ENCODE measurements at regions not wholly inside any gene's neighbourhood (a gene's known extent, or its start where the extent isn't known, plus 50 kb on each side); places are given as distances from the start of the nearest gene placed in this dataset.

DNA sequence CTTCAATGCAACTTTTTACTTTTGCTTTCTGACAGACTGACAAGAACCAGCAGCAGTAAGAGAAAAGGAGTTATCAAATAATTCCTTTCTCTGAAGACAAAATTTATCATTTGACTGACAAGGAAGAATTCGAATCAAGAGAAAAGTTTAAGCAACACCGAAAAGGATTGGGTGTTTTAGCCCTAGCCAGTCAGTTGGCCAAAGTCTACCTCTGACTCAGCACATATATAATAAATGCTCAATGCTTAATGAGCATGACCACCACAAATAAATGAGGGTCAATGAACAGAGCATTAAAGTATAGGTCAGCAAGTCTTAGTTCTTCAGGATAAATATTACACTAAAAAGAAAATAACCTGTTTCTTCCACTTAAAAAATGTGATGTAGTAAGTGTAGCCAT is 1603.5 kb upstream of the C9orf72 start:
- Histone ChIP-seq H3K36me3 (ENCODE audit: control insufficient read depth in 2 of 2, insufficient read depth in 2 of 2, low read length in 1 of 2) (no peaks in the 10 kb centered on the region), H3K9ac (ENCODE audit: control insufficient read depth, insufficient read depth, low read length) (no peak overlapping the region), H3K9me3 (replicated peaks; ENCODE audit: control insufficient read depth, insufficient read depth, low read length) (no peaks in the 10 kb centered on the region), H3K4me2 (ENCODE audit: control insufficient read depth, insufficient read depth) (no peak overlapping the region), H3K4me3 (no peak overlapping the region), H3K27ac (ENCODE audit: control insufficient read depth, insufficient read depth) (no peak overlapping the region), H3K79me2 (ENCODE audit: control insufficient read depth, insufficient read depth, low read length) (no peaks in the 10 kb centered on the region), H4K20me1 (ENCODE audit: control insufficient read depth, insufficient read depth) (no peaks in the 10 kb centered on the region), H3K27me3 (replicated peaks in 1 of 2; ENCODE audit: control insufficient read depth in 2 of 2, insufficient read depth in 2 of 2, low read length in 1 of 2) (no peaks in the 10 kb centered on the region), H2AFZ (ENCODE audit: control insufficient read depth, low read depth, low read length) (no peak overlapping the region), H3K4me1 (ENCODE audit: control insufficient read depth, insufficient read depth, low read length) (no peaks in the 10 kb centered on the region)
- SMC1A ChIA-PET (ENCODE audit: uncharacterized antibody, unreplicated experiment) = no interaction called here
- 17% methylated on average over 2 of the region's 2 CpGs for WGBS (ENCODE audit: insufficient coverage, insufficient replicate concordance, low lambda C conversion rate, missing lambda C conversion rate)
- no TSS peak for BruUV-seq (replicated peaks)
- in situ Hi-C loops (cut with MboI) = no loop called here
- CTCF ChIA-PET = no interaction called here
- ATAC-seq (no peak), DNase-seq (ENCODE audit: low read depth, low spot score) (no peak), FAIRE-seq (no peak)
- RAD21 ChIA-PET (ENCODE audit: unreplicated experiment) = no interaction called here
- POLR2A ChIA-PET = no interaction called here
- TF ChIP-seq HDAC2 (IDR thresholded peaks at IDR 0.05) (no peak), SREBF1 (IDR thresholded peaks at IDR 0.05; ENCODE audit: low read length) (no peak), NR2C2 (IDR thresholded peaks at IDR 0.05; ENCODE audit: borderline replicate concordance, control insufficient read depth, insufficient read length, low read depth) (no peak), CHD1 (IDR thresholded peaks at IDR 0.05; ENCODE audit: low read depth, low read length) (no peak), GABPA (IDR thresholded peaks at IDR 0.05; ENCODE audit: low read depth) (no peak), SREBF2 (IDR thresholded peaks at IDR 0.05; ENCODE audit: low read length) (no peak), IKZF1 (conservative IDR thresholded peaks at IDR 0.05) (no peak), PKNOX1 (IDR thresholded peaks at IDR 0.05) (no peak), RAD21 (IDR thresholded peaks at IDR 0.05; ENCODE audit: insufficient read depth, low read depth, low read length) (no peak), KDM1A (IDR thresholded peaks at IDR 0.05; ENCODE audit: borderline replicate concordance) (no peak)
- intact Hi-C loops (cut with micrococcal nuclease; ENCODE audit: unreplicated experiment) = no loop called here
